ENCODE measurements at regions not wholly inside any gene's neighbourhood (a gene's known extent, or its start where the extent isn't known, plus 50 kb on each side); places are given as distances from the start of the nearest gene placed in this dataset.

GRCh38 chr15:72923289-72923688 is 129.0 kb upstream of the NEO1 start:
- Histone ChIP-seq H3K27ac (replicated peaks) (no peak overlapping the region), H3K36me3 (no peaks in the 10 kb centered on the region), H3K4me3 (no peak overlapping the region), H3K9me3 (replicated peaks) (no peaks in the 10 kb centered on the region), H3K4me1 (no peaks in the 10 kb centered on the region), H3K27me3 (ENCODE audit: low read depth) (no peaks in the 10 kb centered on the region)
- no peak for DNase-seq
- intact Hi-C loops (cut with micrococcal nuclease) = no loop called here
- TF ChIP-seq CTCF (IDR thresholded peaks at IDR 0.05; ENCODE audit: borderline replicate concordance) = no peak

GRCh38 chr15:72920551-72920950 is 131.7 kb upstream of the NEO1 start:
- no peak overlapping the region for H3K4me3 ChIP-seq
- H3K4me1 ChIP-seq = no peaks in the 10 kb centered on the region
- DNase-seq = no peak
- no peaks in the 10 kb centered on the region for H3K27me3 ChIP-seq (ENCODE audit: low read depth)
- intact Hi-C loops (cut with micrococcal nuclease) = no loop called here
- no peak overlapping the region for H3K27ac ChIP-seq (replicated peaks)
- no peaks in the 10 kb centered on the region for H3K36me3 ChIP-seq
- no peak for TF ChIP-seq CTCF (IDR thresholded peaks at IDR 0.05; ENCODE audit: borderline replicate concordance)
- H3K9me3 ChIP-seq (replicated peaks) = no peaks in the 10 kb centered on the region

- intact Hi-C loops (cut with micrococcal nuclease) = no loop called here
These were observed 132.3 kb upstream of the NEO1 start for GRCh38 chr15:72919936-72920465.

GRCh38 chr15:72916897-72917296 is 133.3 kb upstream of the ADPGK start:
- no peaks in the 10 kb centered on the region for H3K4me1 ChIP-seq
- H3K9me3 ChIP-seq (replicated peaks) = no peaks in the 10 kb centered on the region
- no peak overlapping the region for H3K4me3 ChIP-seq
- no peaks in the 10 kb centered on the region for H3K36me3 ChIP-seq
- no peak for TF ChIP-seq CTCF (IDR thresholded peaks at IDR 0.05; ENCODE audit: borderline replicate concordance)
- DNase-seq = no peak
- intact Hi-C loops (cut with micrococcal nuclease) = no loop called here
- no peaks in the 10 kb centered on the region for H3K27me3 ChIP-seq (ENCODE audit: low read depth)
- no peak overlapping the region for H3K27ac ChIP-seq (replicated peaks)

More at GRCh38 chr15:72919936-72920465, 132.3 kb upstream of the NEO1 start:
- DNase-seq = no peak
- Histone ChIP-seq H3K27ac (replicated peaks) (no peak overlapping the region), H3K36me3 (no peaks in the 10 kb centered on the region), H3K27me3 (ENCODE audit: low read depth) (no peaks in the 10 kb centered on the region), H3K9me3 (replicated peaks) (no peaks in the 10 kb centered on the region), H3K4me3 (no peak overlapping the region), H3K4me1 (no peaks in the 10 kb centered on the region)
- TF ChIP-seq CTCF (IDR thresholded peaks at IDR 0.05; ENCODE audit: borderline replicate concordance) = no peak

- no peak for TF ChIP-seq CTCF (IDR thresholded peaks at IDR 0.05; ENCODE audit: borderline replicate concordance)
- Histone ChIP-seq H3K27ac (replicated peaks) (no peak overlapping the region), H3K4me1 (no peaks in the 10 kb centered on the region), H3K4me3 (no peak overlapping the region), H3K9me3 (replicated peaks) (no peaks in the 10 kb centered on the region), H3K36me3 (no peaks in the 10 kb centered on the region), H3K27me3 (ENCODE audit: low read depth) (no peaks in the 10 kb centered on the region)
- DNase-seq = no peak
- intact Hi-C loops (cut with micrococcal nuclease) = no loop called here
These were observed 132.8 kb upstream of the ADPGK start for GRCh38 chr15:72916378-72916777.
